H1 (cell line): ENCODE measurements at regions not wholly inside any gene's neighbourhood (a gene's known extent, or its start where the extent isn't known, plus 50 kb on each side); places are given as distances from the start of the nearest gene placed in this dataset.

Experiments used
- CTCF ChIA-PET: fragments of 300-600 bp; sonication (Branson Sonifier 250); formaldehyde crosslinking; loops from one replicate; lab custom pipeline; 2021; ENCODE audit not compliant: partially characterized antibody; lab: Charles Lee
- POLR2A ChIA-PET: fragments of 300-600 bp; sonication (Branson Sonifier 250); formaldehyde crosslinking; loops from one replicate; lab custom pipeline; 2021; ENCODE audit warnings: inconsistent platforms; ENCODE audit not compliant: partially characterized antibody; lab: Charles Lee
- DNase-seq, 2 experiments: peaks; one replicate each; pipeline versions ENCODE4 v3.0.0 to v3.0.0-alpha.2; 2010 to 2022; ENCODE audit warnings: low spot score in 2 of 2, low read depth in 1 of 2, mixed read lengths in 1 of 2
- FAIRE-seq: peaks from 2 replicates; lab custom pipeline; 2011; peaks lifted over from hg19 to GRCh38; lab: Jason Lieb, UNC
- H2AFZ ChIP-seq: 2 replicates; pipeline ENCODE4 v1.8.1; 2012; ENCODE audit warnings: low read length, inconsistent platforms
- H2AK5ac ChIP-seq: 2 replicates; pipeline ENCODE4 v1.6.1; 2013; ENCODE audit warnings: low read depth, low read length
- H2BK120ac ChIP-seq: replicated peaks from 2 replicates; pipeline ENCODE3; 2013; ENCODE audit warnings: low read depth, low read length, inconsistent platforms
- H2BK12ac ChIP-seq: 2 replicates; pipeline ENCODE4 v1.6.1; 2013; ENCODE audit warnings: low read depth, low read length
- H2BK15ac ChIP-seq: 2 replicates; pipeline ENCODE4 v1.6.1; 2013; ENCODE audit warnings: low read length
- H2BK20ac ChIP-seq: 2 replicates; pipeline ENCODE4 v1.6.1; 2013; ENCODE audit warnings: low read length
- H2BK5ac ChIP-seq: 2 replicates; pipeline ENCODE4 v1.6.1; 2013; ENCODE audit warnings: low read depth, low read length
- H3K14ac ChIP-seq: 2 replicates; pipeline ENCODE4 v1.6.1; 2013; ENCODE audit warnings: inconsistent platforms; ENCODE audit not compliant: insufficient read length
- H3K18ac ChIP-seq: 2 replicates; pipeline ENCODE4 v1.6.1; 2013; ENCODE audit warnings: low read length; ENCODE audit errors: extremely low read depth
- H3K23ac ChIP-seq: 2 replicates; pipeline ENCODE4 v1.6.1; 2013; ENCODE audit warnings: inconsistent platforms; ENCODE audit not compliant: insufficient read length
- H3K23me2 ChIP-seq: 2 replicates; pipeline ENCODE4 v1.6.1; 2013; ENCODE audit warnings: low read depth, low read length
- H3K27ac ChIP-seq: 2 replicates; pipeline ENCODE4 v1.6.1; 2011; ENCODE audit warnings: low read depth, low read length, inconsistent platforms
- H3K27me3 ChIP-seq, 4 experiments: replicated peaks in 1 of 4; 1 replicate in 1 of 4; 2 replicates in 3 of 4; pipeline versions ENCODE4 v1.6.1 to v1.8.1; 2011 to 2013; ENCODE audit warnings: low read length in 3 of 4, mild to moderate bottlenecking in 3 of 4, inconsistent platforms in 2 of 4, mixed read lengths in 2 of 4, moderate library complexity in 1 of 4; ENCODE audit not compliant: control insufficient read depth in 3 of 4, insufficient read depth in 3 of 4; ENCODE audit errors: extremely low read depth in 1 of 4
- H3K36me3 ChIP-seq, 4 experiments: 2 replicates each; pipeline versions ENCODE4 v1.6.1 to v1.8.1; 2011 to 2013; ENCODE audit warnings: mild to moderate bottlenecking in 4 of 4, low read length in 3 of 4, moderate library complexity in 2 of 4, control low read depth in 1 of 4, inconsistent platforms in 1 of 4; ENCODE audit not compliant: insufficient read depth in 4 of 4, control insufficient read depth in 2 of 4
- H3K4ac ChIP-seq: replicated peaks from 2 replicates; pipeline ENCODE3; 2013; ENCODE audit warnings: low read length, low read depth, mixed read lengths, inconsistent platforms; ENCODE audit not compliant: insufficient read length
- H3K4me1 ChIP-seq, 4 experiments: replicated peaks in 1 of 4; 1 replicate in 1 of 4; 2 replicates in 3 of 4; pipeline versions ENCODE4 v1.6.1 to v1.8.1; 2011 to 2013; ENCODE audit warnings: low read length in 3 of 4, inconsistent platforms in 2 of 4, mixed read lengths in 1 of 4; ENCODE audit not compliant: insufficient read depth in 4 of 4, control insufficient read depth in 3 of 4
- H3K4me2 ChIP-seq, 2 experiments: 2 replicates each; pipeline versions ENCODE4 v1.6.1 to v1.8.1; 2011 to 2013; ENCODE audit warnings: low read depth in 2 of 2, low read length in 2 of 2, control low read depth in 1 of 2, inconsistent platforms in 1 of 2, mild to moderate bottlenecking in 1 of 2; ENCODE audit not compliant: insufficient read depth in 1 of 2
- H3K4me3 ChIP-seq, 4 experiments: fragments of 200-600, 300-600 bp in 1 of 4; sonication (generic), shearing (Covaris generic), sonication (Bioruptor Twin) in 1 of 4; 2 replicates each; pipeline versions ENCODE4 v1.5.1 to v1.8.1; 2011 to 2016; ENCODE audit warnings: low read length in 4 of 4, low read depth in 3 of 4, control low read depth in 2 of 4, inconsistent platforms in 2 of 4, mild to moderate bottlenecking in 2 of 4, mixed read lengths in 1 of 4, moderate library complexity in 1 of 4; ENCODE audit not compliant: insufficient read depth in 2 of 4; ENCODE audit errors: extremely low read depth in 1 of 4
- H3K56ac ChIP-seq: replicated peaks from 2 replicates; pipeline ENCODE3; 2013; ENCODE audit warnings: low read depth, mild to moderate bottlenecking, mixed read lengths, low read length, inconsistent platforms; ENCODE audit not compliant: insufficient read length
- H3K79me1 ChIP-seq: 2 replicates; pipeline ENCODE4 v1.6.1; 2013; ENCODE audit warnings: low read depth, low read length, control low read depth
- H3K79me2 ChIP-seq, 2 experiments: 2 replicates each; pipeline versions ENCODE4 v1.6.1 to v1.8.1; 2012 to 2013; ENCODE audit warnings: low read length in 2 of 2, mild to moderate bottlenecking in 2 of 2, inconsistent platforms in 1 of 2; ENCODE audit not compliant: insufficient read depth in 2 of 2, control insufficient read depth in 1 of 2
- H3K9ac ChIP-seq, 4 experiments: replicated peaks in 1 of 4; 1 replicate in 1 of 4; 2 replicates in 3 of 4; pipeline versions ENCODE4 v1.6.1 to v1.8.1; 2011 to 2013; ENCODE audit warnings: low read depth in 3 of 4, low read length in 3 of 4, control low read depth in 2 of 4, mild to moderate bottlenecking in 2 of 4, moderate library complexity in 2 of 4, inconsistent platforms in 1 of 4; ENCODE audit errors: extremely low read depth in 1 of 4
- H3K9me3 ChIP-seq, 2 experiments: 2 replicates each; pipeline versions ENCODE4 v1.6.1 to v1.8.1; 2012 to 2013; ENCODE audit warnings: mild to moderate bottlenecking in 2 of 2, moderate library complexity in 2 of 2, control low read depth in 1 of 2, inconsistent platforms in 1 of 2, low read depth in 1 of 2, low read length in 1 of 2, mixed read lengths in 1 of 2; ENCODE audit not compliant: insufficient read depth in 2 of 2
- H4K20me1 ChIP-seq, 2 experiments: replicated peaks in 1 of 2; 2 replicates each; pipeline versions ENCODE3 to v1.8.1; 2011 to 2013; ENCODE audit warnings: inconsistent platforms in 2 of 2, low read length in 2 of 2, mild to moderate bottlenecking in 1 of 2; ENCODE audit not compliant: insufficient read depth in 2 of 2, control insufficient read depth in 1 of 2
- H4K5ac ChIP-seq: 2 replicates; pipeline ENCODE4 v1.6.1; 2013; ENCODE audit warnings: low read length, low read depth, mixed read lengths, inconsistent platforms; ENCODE audit not compliant: insufficient read length
- H4K8ac ChIP-seq: 2 replicates; pipeline ENCODE4 v1.8.0; 2013; ENCODE audit warnings: mild to moderate bottlenecking, moderate library complexity, low read length, inconsistent platforms; ENCODE audit not compliant: insufficient read depth; ENCODE audit errors: extremely low read depth
- H4K91ac ChIP-seq: replicated peaks from 2 replicates; pipeline ENCODE3; 2013; ENCODE audit warnings: low read length, mixed read lengths, inconsistent platforms; ENCODE audit not compliant: insufficient read length
- SIX5 ChIP-seq: IDR thresholded peaks from 2 replicates; pipeline ENCODE4 v1.6.1; 2011; ENCODE audit warnings: mild to moderate bottlenecking, low read depth, low read length
- WGBS, 2 experiments: shearing (Covaris generic) in 1 of 2; methylation state at CpG; one replicate each; pipeline versions ENCODE4 v1.1.6 to v1.1.7; 2013 to 2015; ENCODE audit warnings: low lambda C conversion rate in 2 of 2, mixed read lengths in 2 of 2, inconsistent platforms in 1 of 2, low coverage in 1 of 2, missing lambda C conversion rate in 1 of 2; ENCODE audit not compliant: insufficient replicate concordance in 2 of 2, insufficient coverage in 1 of 2, insufficient read length in 1 of 2; ENCODE audit errors: extremely low coverage in 1 of 2, missing lambda C conversion rate in 1 of 2; 5-methylcytosine and 5-hydroxymethylcytosine counted together
- TF ChIP-seq, protein P1 (sequence below): IDR thresholded peaks from 2 replicates; pipeline ENCODE4 v1.6.1; 2011; ENCODE audit warnings: low read length, improper control_type of control experiment
- TF ChIP-seq, protein P2 (sequence below): IDR thresholded peaks from 2 replicates; pipeline ENCODE4 v1.6.1; 2012; ENCODE audit warnings: inconsistent platforms

DNA sequence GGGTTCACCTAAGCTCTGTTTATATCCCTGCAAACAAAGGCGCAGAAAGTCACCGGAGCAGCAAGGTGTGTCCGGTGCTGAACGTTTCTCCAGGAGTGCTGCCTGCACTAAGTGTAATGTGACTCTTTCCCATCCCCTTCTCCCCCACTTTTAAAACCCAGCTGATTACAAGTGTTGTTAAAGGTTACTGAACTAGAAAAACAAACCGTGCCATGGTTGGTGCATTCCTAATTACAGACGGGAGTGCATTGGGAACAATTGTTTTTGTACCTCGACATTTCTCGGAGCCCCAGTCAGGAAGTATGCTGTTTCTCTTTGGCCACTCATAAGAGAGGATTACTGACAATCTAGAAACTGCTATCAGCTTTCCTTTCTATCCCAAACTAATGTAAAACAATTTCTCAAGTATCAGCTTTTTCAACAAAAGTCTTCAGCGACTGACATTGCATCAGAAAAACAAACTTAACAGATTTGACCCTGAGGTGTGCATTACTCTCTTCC is 441.0 kb upstream of the SALL1 start:
- peak overlapping the region; percentile 24 for H2BK120ac ChIP-seq
- H2BK5ac ChIP-seq, result no peak overlapping the region
- no peaks in the 10 kb centered on the region for H3K27me3 ChIP-seq
- H3K4me3 ChIP-seq, result no peak overlapping the region
- H4K8ac ChIP-seq, result no peak overlapping the region
- H3K4me2 ChIP-seq, result no peak overlapping the region
- no peak overlapping the region for H3K27ac ChIP-seq
- no peak for FAIRE-seq
- H3K23ac ChIP-seq, result no peak overlapping the region
- no peak overlapping the region for H3K4ac ChIP-seq
- no peak overlapping the region for H2BK12ac ChIP-seq
- H2AK5ac ChIP-seq, result no peak overlapping the region
- peak overlapping the region; percentile 78; the same call in 1 of the 2 replicates for H2AFZ ChIP-seq
- no peak overlapping the region for H2BK20ac ChIP-seq
- H4K5ac ChIP-seq, result no peak overlapping the region
- TF ChIP-seq, protein P1, sequence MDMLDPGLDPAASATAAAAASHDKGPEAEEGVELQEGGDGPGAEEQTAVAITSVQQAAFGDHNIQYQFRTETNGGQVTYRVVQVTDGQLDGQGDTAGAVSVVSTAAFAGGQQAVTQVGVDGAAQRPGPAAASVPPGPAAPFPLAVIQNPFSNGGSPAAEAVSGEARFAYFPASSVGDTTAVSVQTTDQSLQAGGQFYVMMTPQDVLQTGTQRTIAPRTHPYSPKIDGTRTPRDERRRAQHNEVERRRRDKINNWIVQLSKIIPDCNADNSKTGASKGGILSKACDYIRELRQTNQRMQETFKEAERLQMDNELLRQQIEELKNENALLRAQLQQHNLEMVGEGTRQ, result no peak
- TF ChIP-seq, protein P2, sequence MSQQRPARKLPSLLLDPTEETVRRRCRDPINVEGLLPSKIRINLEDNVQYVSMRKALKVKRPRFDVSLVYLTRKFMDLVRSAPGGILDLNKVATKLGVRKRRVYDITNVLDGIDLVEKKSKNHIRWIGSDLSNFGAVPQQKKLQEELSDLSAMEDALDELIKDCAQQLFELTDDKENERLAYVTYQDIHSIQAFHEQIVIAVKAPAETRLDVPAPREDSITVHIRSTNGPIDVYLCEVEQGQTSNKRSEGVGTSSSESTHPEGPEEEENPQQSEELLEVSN, result no peak
- TF ChIP-seq SIX5, result no peak
- TF ChIP-seq, all 59 proteins: peak for 0
- POLR2A ChIA-PET, result no interaction called here
- Histone ChIP-seq H3K14ac (no peak overlapping the region), H3K56ac (no peak overlapping the region), H3K4me1 (peaks cover 0 to 9% (median 5%) of the 10 kb centered on the region in 4 experiments; a peak in 4 of 7 replicates), H2BK15ac (no peak overlapping the region), H3K79me2 (no peaks in the 10 kb centered on the region), H4K20me1 (no peaks in the 10 kb centered on the region), H4K91ac (no peak overlapping the region), H3K79me1 (no peaks in the 10 kb centered on the region), H3K23me2 (no peaks in the 10 kb centered on the region), H3K18ac (no peak overlapping the region), H3K36me3 (no peaks in the 10 kb centered on the region), H3K9me3 (no peaks in the 10 kb centered on the region), H3K9ac (no peak overlapping the region)
- CTCF ChIA-PET, result no interaction called here
- WGBS, 2 experiments, result 73% methylated on average over 9 of the region's 9 CpGs; no CpG with 5 or more reads in 1 of the 2 experiments
- DNase-seq, result no peak
